ENCODE measurements at regions not wholly inside any gene's neighbourhood (a gene's known extent, or its start where the extent isn't known, plus 50 kb on each side); places are given as distances from the start of the nearest gene placed in this dataset.

DNA sequence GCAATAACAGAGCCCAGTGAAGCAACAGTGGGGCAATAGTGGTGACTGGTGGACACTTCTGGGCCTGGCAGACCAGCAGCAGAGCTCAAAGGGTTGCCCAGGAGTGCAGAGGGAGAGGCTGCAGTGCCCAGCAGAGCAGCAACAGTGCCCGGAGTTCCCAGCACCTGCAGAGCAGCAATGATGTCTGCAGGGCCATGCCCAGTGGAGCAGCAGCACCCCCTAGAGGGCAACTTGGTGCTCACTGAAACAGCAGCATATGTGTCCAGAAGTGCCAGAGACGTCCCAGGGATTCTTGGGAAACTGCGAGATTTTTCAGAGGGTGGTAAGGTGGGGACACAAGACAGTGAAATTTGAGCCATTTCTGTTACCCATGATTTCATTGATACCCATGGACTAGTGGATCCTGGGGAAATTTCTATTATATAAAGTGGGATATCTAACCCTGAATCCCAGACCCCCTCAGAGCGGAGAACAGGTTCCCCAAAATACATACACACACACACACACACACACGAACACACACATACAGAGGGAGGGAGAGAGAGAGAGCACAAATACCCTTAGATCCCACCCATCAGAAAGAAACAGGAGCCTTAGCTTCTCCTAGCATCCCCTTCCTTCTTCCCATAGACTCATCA is 156.9 kb upstream of the GJB5 start:
- H3F3A ChIP-seq (ENCODE audit: low read length, unreplicated experiment): no peaks in the 10 kb centered on the region
- no peaks in the 10 kb centered on the region for H3K79me2 ChIP-seq (ENCODE audit: low read length)
- H3K4me1 ChIP-seq (ENCODE audit: insufficient read depth, low read length): no peaks in the 10 kb centered on the region
- ATAC-seq (peak; percentile 81), DNase-seq (peak; percentile 75)
- intact Hi-C loops (cut with micrococcal nuclease): loop anchor here (5.0 to 10.0 kb wide), 4 partner anchors 136 to 966 kb away; no protein-coding TSS in a partner anchor
- no peaks in the 10 kb centered on the region for H3K36me3 ChIP-seq (ENCODE audit: low read depth, low read length)
- ChIA-PET CTCF (interaction anchor here (0.6 to 0.7 kb wide), 2 partner anchors 49 to 958 kb away, joined by 3 read pairs; no protein-coding TSS in a partner anchor), POLR2A (ENCODE audit: unreplicated experiment) (no interaction called here)
- peaks cover 26% of the 10 kb centered on the region for H3K27me3 ChIP-seq (ENCODE audit: low read length)
- BruUV-seq (replicated peaks): no TSS peak
- H3K9me2 ChIP-seq (replicated peaks; ENCODE audit: low read length): no peaks in the 10 kb centered on the region
- TF ChIP-seq, protein P1, sequence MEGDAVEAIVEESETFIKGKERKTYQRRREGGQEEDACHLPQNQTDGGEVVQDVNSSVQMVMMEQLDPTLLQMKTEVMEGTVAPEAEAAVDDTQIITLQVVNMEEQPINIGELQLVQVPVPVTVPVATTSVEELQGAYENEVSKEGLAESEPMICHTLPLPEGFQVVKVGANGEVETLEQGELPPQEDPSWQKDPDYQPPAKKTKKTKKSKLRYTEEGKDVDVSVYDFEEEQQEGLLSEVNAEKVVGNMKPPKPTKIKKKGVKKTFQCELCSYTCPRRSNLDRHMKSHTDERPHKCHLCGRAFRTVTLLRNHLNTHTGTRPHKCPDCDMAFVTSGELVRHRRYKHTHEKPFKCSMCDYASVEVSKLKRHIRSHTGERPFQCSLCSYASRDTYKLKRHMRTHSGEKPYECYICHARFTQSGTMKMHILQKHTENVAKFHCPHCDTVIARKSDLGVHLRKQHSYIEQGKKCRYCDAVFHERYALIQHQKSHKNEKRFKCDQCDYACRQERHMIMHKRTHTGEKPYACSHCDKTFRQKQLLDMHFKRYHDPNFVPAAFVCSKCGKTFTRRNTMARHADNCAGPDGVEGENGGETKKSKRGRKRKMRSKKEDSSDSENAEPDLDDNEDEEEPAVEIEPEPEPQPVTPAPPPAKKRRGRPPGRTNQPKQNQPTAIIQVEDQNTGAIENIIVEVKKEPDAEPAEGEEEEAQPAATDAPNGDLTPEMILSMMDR (conservative IDR thresholded peaks at IDR 0.05; ENCODE audit: low read depth, low read length): peak; percentile 90
- no peak for TF ChIP-seq EZH2phosphoT487 (IDR thresholded peaks at IDR 0.05; ENCODE audit: borderline replicate concordance, low read length)
- no peaks in the 10 kb centered on the region for H4K20me1 ChIP-seq (ENCODE audit: low read length)
- H3K9ac ChIP-seq (ENCODE audit: low read length): no peak overlapping the region
- no peak overlapping the region for H3K4me2 ChIP-seq (ENCODE audit: low read length)
- no peak overlapping the region for H2AFZ ChIP-seq (ENCODE audit: low read length)
- no peak overlapping the region for H3K27ac ChIP-seq (ENCODE audit: low read length)
- H3K9me3 ChIP-seq (ENCODE audit: low read length): no peaks in the 10 kb centered on the region
- no peak overlapping the region for H3K4me3 ChIP-seq (ENCODE audit: low read length)

DNA sequence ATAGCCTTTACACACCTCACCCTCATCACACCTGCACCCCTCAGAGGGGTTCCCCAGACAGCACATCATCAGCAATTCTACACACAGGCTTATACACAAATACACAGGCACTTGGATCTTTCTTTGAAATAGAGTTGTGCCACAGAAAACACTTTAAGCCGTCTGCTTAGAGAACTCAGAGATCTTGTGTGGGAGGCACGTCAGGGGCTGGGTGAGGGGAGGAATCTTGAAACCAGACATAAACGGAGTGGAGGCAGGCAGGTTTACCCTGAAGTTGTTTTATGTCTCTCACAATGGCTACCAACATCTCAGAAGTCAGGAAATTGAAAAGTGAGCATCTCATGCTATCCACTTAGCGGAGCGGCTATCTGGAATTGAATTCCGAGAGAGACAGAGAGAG is 151.9 kb upstream of the GJB5 start:
- no TSS peak for BruUV-seq (replicated peaks)
- Histone ChIP-seq H2AFZ (ENCODE audit: low read length) (no peak overlapping the region), H3K4me1 (ENCODE audit: insufficient read depth, low read length) (no peaks in the 10 kb centered on the region), H3K4me2 (ENCODE audit: low read length) (no peak overlapping the region), H3K79me2 (ENCODE audit: low read length) (no peaks in the 10 kb centered on the region), H3K27me3 (ENCODE audit: low read length) (peaks cover 56% of the 10 kb centered on the region), H3F3A (ENCODE audit: low read length, unreplicated experiment) (no peaks in the 10 kb centered on the region), H3K9me3 (ENCODE audit: low read length) (no peaks in the 10 kb centered on the region), H3K27ac (ENCODE audit: low read length) (no peak overlapping the region), H3K36me3 (ENCODE audit: low read depth, low read length) (no peaks in the 10 kb centered on the region), H3K9me2 (replicated peaks; ENCODE audit: low read length) (no peaks in the 10 kb centered on the region), H4K20me1 (ENCODE audit: low read length) (no peaks in the 10 kb centered on the region), H3K9ac (ENCODE audit: low read length) (no peak overlapping the region), H3K4me3 (ENCODE audit: low read length) (no peak overlapping the region)
- POLR2A ChIA-PET (ENCODE audit: unreplicated experiment): no interaction called here
- ATAC-seq: no peak
- DNase-seq: no peak
- CTCF ChIA-PET: no interaction called here
- TF ChIP-seq EZH2 (IDR thresholded peaks at IDR 0.05; ENCODE audit: low read length, unreplicated experiment) (no peak), EZH2phosphoT487 (IDR thresholded peaks at IDR 0.05; ENCODE audit: borderline replicate concordance, low read length) (no peak)
- TF ChIP-seq, protein P1 (conservative IDR thresholded peaks at IDR 0.05; ENCODE audit: low read depth, low read length): no peak
- intact Hi-C loops (cut with micrococcal nuclease): no loop called here

DNA sequence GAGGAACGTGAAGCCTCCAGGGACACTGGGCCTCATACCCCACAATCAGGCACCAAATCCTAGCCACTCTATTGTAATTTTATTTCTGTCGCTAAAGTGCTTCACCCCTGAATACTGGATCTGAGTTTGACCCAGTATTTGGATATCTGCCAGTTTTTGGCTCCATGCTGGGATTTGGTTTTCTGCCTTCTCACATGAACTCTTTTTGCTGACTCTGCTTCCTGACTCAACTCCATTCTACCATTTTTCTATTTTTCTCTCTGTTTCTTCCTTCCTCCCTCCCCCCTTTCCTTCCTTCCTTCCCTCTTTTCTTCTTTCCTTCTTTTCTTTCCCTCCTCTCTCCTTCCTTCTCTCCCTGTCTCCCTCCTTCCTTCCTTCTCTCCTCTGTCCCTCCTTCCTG is 151.3 kb upstream of the GJB5 start:
- CTCF ChIA-PET: no interaction called here

More for the DNA sequence above, 151.3 kb upstream of the GJB5 start:
- Histone ChIP-seq H3K79me2 (ENCODE audit: low read length) (no peaks in the 10 kb centered on the region), H3K27me3 (ENCODE audit: low read length) (peaks cover 62% of the 10 kb centered on the region), H3K9me2 (replicated peaks; ENCODE audit: low read length) (no peaks in the 10 kb centered on the region), H3F3A (ENCODE audit: low read length, unreplicated experiment) (no peaks in the 10 kb centered on the region), H3K9me3 (ENCODE audit: low read length) (no peaks in the 10 kb centered on the region), H3K27ac (ENCODE audit: low read length) (no peak overlapping the region), H3K4me1 (ENCODE audit: insufficient read depth, low read length) (no peaks in the 10 kb centered on the region), H3K9ac (ENCODE audit: low read length) (no peak overlapping the region), H3K4me2 (ENCODE audit: low read length) (no peak overlapping the region), H3K4me3 (ENCODE audit: low read length) (no peak overlapping the region), H2AFZ (ENCODE audit: low read length) (no peak overlapping the region), H3K36me3 (ENCODE audit: low read depth, low read length) (no peaks in the 10 kb centered on the region), H4K20me1 (ENCODE audit: low read length) (no peaks in the 10 kb centered on the region)
- no TSS peak for BruUV-seq (replicated peaks)
- ATAC-seq (no peak), DNase-seq (no peak)
- TF ChIP-seq EZH2 (IDR thresholded peaks at IDR 0.05; ENCODE audit: low read length, unreplicated experiment) (no peak), EZH2phosphoT487 (IDR thresholded peaks at IDR 0.05; ENCODE audit: borderline replicate concordance, low read length) (no peak)
- TF ChIP-seq, protein P1 (conservative IDR thresholded peaks at IDR 0.05; ENCODE audit: low read depth, low read length): no peak
- POLR2A ChIA-PET (ENCODE audit: unreplicated experiment): no interaction called here
- intact Hi-C loops (cut with micrococcal nuclease): no loop called here
